MCF 10A (cell line): ENCODE measurements at regions not wholly inside any gene's neighbourhood (a gene's known extent, or its start where the extent isn't known, plus 50 kb on each side); places are given as distances from the start of the nearest gene placed in this dataset.

ENCODE experiments used
- BruUV-seq: library from RNA; stranded (reverse); fragments of 400-500 nt; replicated peaks from 2 replicates; lab custom pipeline; 2021; lab: Mats Ljungman, UMichigan
- CTCF ChIA-PET: fragments of 300-600 bp; sonication (Branson Sonifier 250); formaldehyde crosslinking; extraction: SDS; loops from one replicate; lab custom pipeline; 2021; ENCODE audit warnings: antibody characterized with exemption, inconsistent platforms; lab: Yijun Ruan, JAX
- POLR2A ChIA-PET: fragments of 300-600, 350-650 bp; sonication (Branson Sonifier 250); formaldehyde crosslinking; extraction: SDS; loops from one replicate; lab custom pipeline; 2020; ENCODE audit warnings: antibody characterized with exemption, inconsistent platforms; lab: Yijun Ruan, JAX
- DNase-seq: peaks from one replicate; pipeline ENCODE4 v3.0.0-alpha.2; 2018; ENCODE audit not compliant: unreplicated experiment
- H3K27ac Mint-ChIP-seq: one replicate; pipeline ENCODE4 v1.8.0; 2022; ENCODE audit warnings: mild to moderate bottlenecking, low read depth, mixed read lengths; ENCODE audit not compliant: unreplicated experiment
- H3K27me3 Mint-ChIP-seq: one replicate; pipeline ENCODE4 v1.8.0; 2022; ENCODE audit warnings: mixed read lengths; ENCODE audit not compliant: insufficient read depth, unreplicated experiment
- H3K36me3 Mint-ChIP-seq: one replicate; pipeline ENCODE4 v1.8.0; 2022; ENCODE audit warnings: mild to moderate bottlenecking, moderate library complexity, mixed read lengths; ENCODE audit not compliant: insufficient read depth, unreplicated experiment
- H3K4me1 Mint-ChIP-seq: one replicate; pipeline ENCODE4 v1.8.0; 2022; ENCODE audit warnings: mixed read lengths; ENCODE audit not compliant: insufficient read depth, unreplicated experiment
- H3K4me3 Mint-ChIP-seq: one replicate; pipeline ENCODE4 v1.8.0; 2022; ENCODE audit warnings: mild to moderate bottlenecking, moderate library complexity, mixed read lengths; ENCODE audit not compliant: unreplicated experiment
- H3K9me3 Mint-ChIP-seq: one replicate; pipeline ENCODE4 v1.8.0; 2022; ENCODE audit warnings: mixed read lengths; ENCODE audit not compliant: unreplicated experiment
- CTCF ChIP-seq: fragments of 200-600 bp; IDR thresholded peaks from one replicate; pipeline ENCODE4 v1.8.0; 2022; ENCODE audit warnings: antibody characterized with exemption, mild to moderate bottlenecking; ENCODE audit not compliant: unreplicated experiment
- intact Hi-C: fragments of 100-400 bp; cut with micrococcal nuclease; formaldehyde crosslinking; loops from 2 replicates; pipeline ENCODE4 v1.14.1; 2022

- CTCF ChIA-PET, result no interaction called here
- POLR2A ChIA-PET, result no interaction called here
- no peak for TF ChIP-seq CTCF
- no peak for DNase-seq
- no peaks in the 10 kb centered on the region for H3K36me3 Mint-ChIP-seq
- no peak overlapping the region for H3K27ac Mint-ChIP-seq
- no TSS peak for BruUV-seq
- no peaks in the 10 kb centered on the region for H3K4me1 Mint-ChIP-seq
- no peak overlapping the region for H3K4me3 Mint-ChIP-seq
- H3K27me3 Mint-ChIP-seq, result no peaks in the 10 kb centered on the region
- H3K9me3 Mint-ChIP-seq, result peaks cover 7% of the 10 kb centered on the region
- intact Hi-C loops, result no loop called here
Observed at GRCh38 chr5:161030229-161030628, 178.2 kb upstream of the ATP10B start.

GRCh38 chr5:161027763-161028162 lies 175.8 kb upstream of the ATP10B start:
- no TSS peak for BruUV-seq
- H3K9me3 Mint-ChIP-seq, result peaks cover 7% of the 10 kb centered on the region
- intact Hi-C loops, result no loop called here
- H3K27ac Mint-ChIP-seq, result no peak overlapping the region
- no peak overlapping the region for H3K4me3 Mint-ChIP-seq
- CTCF ChIA-PET, result no interaction called here
- no peak for TF ChIP-seq CTCF
- no peaks in the 10 kb centered on the region for H3K36me3 Mint-ChIP-seq
- no peak for DNase-seq
- POLR2A ChIA-PET, result interaction anchor here (1.3 kb wide), 1 partner anchor 39 kb away, joined by 4 read pairs; no protein-coding TSS in a partner anchor
- no peaks in the 10 kb centered on the region for H3K4me1 Mint-ChIP-seq
- H3K27me3 Mint-ChIP-seq, result no peaks in the 10 kb centered on the region

GRCh38 chr5:161023551-161023950 lies 171.5 kb upstream of the ATP10B start:
- BruUV-seq, result no TSS peak

GRCh38 chr5:161022151-161022550 lies 170.1 kb upstream of the ATP10B start:
- DNase-seq, result no peak
- POLR2A ChIA-PET, result interaction anchor here (0.7 kb wide), 1 partner anchor 11 kb away, joined by 3 read pairs; no protein-coding TSS in a partner anchor
- CTCF ChIA-PET, result interaction anchor here (1.0 to 1.3 kb wide), 2 partner anchors 35 to 514 kb away, joined by 3 to 4 read pairs; no protein-coding TSS in a partner anchor
- intact Hi-C loops, result no loop called here
- H3K9me3 Mint-ChIP-seq, result peaks cover 6% of the 10 kb centered on the region
- H3K36me3 Mint-ChIP-seq, result no peaks in the 10 kb centered on the region
- TF ChIP-seq CTCF, result no peak
- no TSS peak for BruUV-seq
- H3K27me3 Mint-ChIP-seq, result no peaks in the 10 kb centered on the region
- H3K27ac Mint-ChIP-seq, result no peak overlapping the region
- H3K4me3 Mint-ChIP-seq, result no peak overlapping the region
- H3K4me1 Mint-ChIP-seq, result no peaks in the 10 kb centered on the region

More at GRCh38 chr5:161023551-161023950, 171.5 kb upstream of the ATP10B start:
- intact Hi-C loops, result no loop called here
- H3K4me3 Mint-ChIP-seq, result no peak overlapping the region
- POLR2A ChIA-PET, result no interaction called here
- TF ChIP-seq CTCF, result no peak
- H3K4me1 Mint-ChIP-seq, result no peaks in the 10 kb centered on the region
- H3K36me3 Mint-ChIP-seq, result no peaks in the 10 kb centered on the region
- H3K9me3 Mint-ChIP-seq, result no peaks in the 10 kb centered on the region
- DNase-seq, result no peak
- CTCF ChIA-PET, result no interaction called here
- no peaks in the 10 kb centered on the region for H3K27me3 Mint-ChIP-seq
- H3K27ac Mint-ChIP-seq, result no peak overlapping the region
